ENCODE measurements at regions not wholly inside any gene's neighbourhood (a gene's known extent, or its start where the extent isn't known, plus 50 kb on each side); places are given as distances from the start of the nearest gene placed in this dataset.

DNA sequence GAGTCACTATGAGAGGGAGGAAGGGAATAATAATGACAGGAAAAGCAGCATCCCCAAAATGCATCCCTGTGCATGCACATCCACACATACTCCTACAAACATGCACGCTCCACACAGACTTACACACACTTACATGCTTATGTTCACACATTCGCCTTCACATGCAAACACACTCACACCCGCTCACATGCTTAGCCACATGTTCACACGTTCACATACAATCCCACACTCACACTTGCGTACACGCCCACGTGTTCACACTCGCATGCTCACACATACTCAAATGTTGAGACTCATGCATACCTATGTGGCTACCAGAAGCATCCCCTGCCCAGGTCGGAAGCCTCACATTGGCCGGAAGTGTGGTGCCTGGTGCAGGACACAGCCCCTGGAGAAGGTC is 372.1 kb downstream of the MN1 start:
- no peak for TF ChIP-seq FOXP2 (optimal IDR thresholded peaks at IDR 0.05; ENCODE audit: borderline replicate concordance, extremely low read depth, extremely low read length, insufficient read depth)
- no peak for TF ChIP-seq SIN3A (IDR thresholded peaks at IDR 0.05; ENCODE audit: borderline replicate concordance, insufficient read depth, low read length)
- TF ChIP-seq TAF1 (IDR thresholded peaks at IDR 0.05; ENCODE audit: borderline replicate concordance, insufficient read depth, low read length) = no peak
- TF ChIP-seq, protein P1, sequence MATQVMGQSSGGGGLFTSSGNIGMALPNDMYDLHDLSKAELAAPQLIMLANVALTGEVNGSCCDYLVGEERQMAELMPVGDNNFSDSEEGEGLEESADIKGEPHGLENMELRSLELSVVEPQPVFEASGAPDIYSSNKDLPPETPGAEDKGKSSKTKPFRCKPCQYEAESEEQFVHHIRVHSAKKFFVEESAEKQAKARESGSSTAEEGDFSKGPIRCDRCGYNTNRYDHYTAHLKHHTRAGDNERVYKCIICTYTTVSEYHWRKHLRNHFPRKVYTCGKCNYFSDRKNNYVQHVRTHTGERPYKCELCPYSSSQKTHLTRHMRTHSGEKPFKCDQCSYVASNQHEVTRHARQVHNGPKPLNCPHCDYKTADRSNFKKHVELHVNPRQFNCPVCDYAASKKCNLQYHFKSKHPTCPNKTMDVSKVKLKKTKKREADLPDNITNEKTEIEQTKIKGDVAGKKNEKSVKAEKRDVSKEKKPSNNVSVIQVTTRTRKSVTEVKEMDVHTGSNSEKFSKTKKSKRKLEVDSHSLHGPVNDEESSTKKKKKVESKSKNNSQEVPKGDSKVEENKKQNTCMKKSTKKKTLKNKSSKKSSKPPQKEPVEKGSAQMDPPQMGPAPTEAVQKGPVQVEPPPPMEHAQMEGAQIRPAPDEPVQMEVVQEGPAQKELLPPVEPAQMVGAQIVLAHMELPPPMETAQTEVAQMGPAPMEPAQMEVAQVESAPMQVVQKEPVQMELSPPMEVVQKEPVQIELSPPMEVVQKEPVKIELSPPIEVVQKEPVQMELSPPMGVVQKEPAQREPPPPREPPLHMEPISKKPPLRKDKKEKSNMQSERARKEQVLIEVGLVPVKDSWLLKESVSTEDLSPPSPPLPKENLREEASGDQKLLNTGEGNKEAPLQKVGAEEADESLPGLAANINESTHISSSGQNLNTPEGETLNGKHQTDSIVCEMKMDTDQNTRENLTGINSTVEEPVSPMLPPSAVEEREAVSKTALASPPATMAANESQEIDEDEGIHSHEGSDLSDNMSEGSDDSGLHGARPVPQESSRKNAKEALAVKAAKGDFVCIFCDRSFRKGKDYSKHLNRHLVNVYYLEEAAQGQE (IDR thresholded peaks at IDR 0.05; ENCODE audit: insufficient read depth in 1 of 2, low read depth in 2 of 2, low read length in 2 of 2) = no peak
- TF ChIP-seq POLR2AphosphoS5 (IDR thresholded peaks at IDR 0.05; ENCODE audit: low read depth, low read length) = no peak

DNA sequence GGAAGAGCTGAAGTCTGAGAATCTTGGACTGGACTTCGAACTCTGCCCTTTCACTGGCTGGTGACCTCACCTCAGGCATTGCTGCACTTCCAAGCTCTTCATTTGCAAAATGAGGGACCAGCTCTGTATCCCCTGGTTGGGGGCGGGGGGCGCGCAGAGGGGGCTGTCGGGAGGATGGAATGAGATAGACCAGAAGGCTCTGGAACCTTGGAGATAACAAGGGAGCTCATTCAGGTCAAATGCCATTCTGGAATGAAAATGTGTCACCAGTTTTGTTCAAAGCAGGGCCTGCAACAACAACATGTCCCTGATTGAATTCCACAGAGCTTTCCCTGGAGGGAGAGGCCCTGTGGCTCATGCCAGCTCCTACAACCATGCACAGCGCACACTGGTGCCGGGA is 370.5 kb downstream of the MN1 start:
- TF ChIP-seq, protein P1 (IDR thresholded peaks at IDR 0.05; ENCODE audit: insufficient read depth in 1 of 2, low read depth in 2 of 2, low read length in 2 of 2) = no peak
- TF ChIP-seq SIN3A (IDR thresholded peaks at IDR 0.05; ENCODE audit: borderline replicate concordance, insufficient read depth, low read length) (no peak), POLR2AphosphoS5 (IDR thresholded peaks at IDR 0.05; ENCODE audit: low read depth, low read length) (no peak), FOXP2 (optimal IDR thresholded peaks at IDR 0.05; ENCODE audit: borderline replicate concordance, extremely low read depth, extremely low read length, insufficient read depth) (no peak), TAF1 (IDR thresholded peaks at IDR 0.05; ENCODE audit: borderline replicate concordance, insufficient read depth, low read length) (no peak)

DNA sequence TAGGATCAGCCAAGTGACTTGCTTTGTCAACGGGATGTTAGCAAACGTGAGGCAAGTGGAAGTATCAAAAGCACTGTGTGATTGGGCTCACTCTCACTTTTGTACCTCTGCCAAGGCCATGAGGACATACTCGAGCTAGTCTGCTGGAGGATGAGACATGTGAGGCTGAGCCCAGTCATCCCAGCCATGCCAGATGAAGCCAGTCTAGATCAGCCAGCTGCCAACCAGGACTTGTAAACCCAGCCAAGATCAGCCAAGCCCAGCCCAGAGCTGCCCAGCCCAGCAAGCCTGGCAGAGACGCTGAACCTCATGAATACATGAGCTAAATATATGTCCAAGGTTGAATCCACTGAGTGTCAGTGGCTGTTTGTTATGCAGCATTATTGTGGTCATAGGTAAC is 369.7 kb downstream of the MN1 start:
- TF ChIP-seq POLR2AphosphoS5 (IDR thresholded peaks at IDR 0.05; ENCODE audit: low read depth, low read length) = no peak
- TF ChIP-seq, protein P1 (IDR thresholded peaks at IDR 0.05; ENCODE audit: insufficient read depth in 1 of 2, low read depth in 2 of 2, low read length in 2 of 2) = no peak
- no peak for TF ChIP-seq TAF1 (IDR thresholded peaks at IDR 0.05; ENCODE audit: borderline replicate concordance, insufficient read depth, low read length)
- no peak for TF ChIP-seq SIN3A (IDR thresholded peaks at IDR 0.05; ENCODE audit: borderline replicate concordance, insufficient read depth, low read length)
- no peak for TF ChIP-seq FOXP2 (optimal IDR thresholded peaks at IDR 0.05; ENCODE audit: borderline replicate concordance, extremely low read depth, extremely low read length, insufficient read depth)

DNA sequence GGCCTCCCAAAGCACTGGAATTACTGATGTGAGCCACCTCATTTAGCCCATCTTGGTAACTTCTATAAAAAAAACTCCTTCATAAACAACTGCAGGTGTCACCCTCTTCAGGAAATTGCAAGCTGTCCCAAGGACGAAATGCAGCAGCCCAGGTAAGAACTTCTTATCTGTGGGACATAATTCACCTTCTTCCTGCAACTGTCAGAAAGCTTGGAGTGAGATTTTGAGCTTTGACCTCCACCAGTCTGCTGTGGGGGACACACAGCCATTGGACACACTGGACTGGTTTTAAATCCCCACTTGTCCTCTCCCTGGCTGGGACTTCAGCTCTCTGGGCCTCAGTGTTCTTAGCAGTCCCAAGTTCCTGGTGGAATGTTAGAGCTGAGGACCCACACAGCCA is 368.5 kb downstream of the MN1 start:
- TF ChIP-seq FOXP2 (optimal IDR thresholded peaks at IDR 0.05; ENCODE audit: borderline replicate concordance, extremely low read depth, extremely low read length, insufficient read depth) (no peak), TAF1 (IDR thresholded peaks at IDR 0.05; ENCODE audit: borderline replicate concordance, insufficient read depth, low read length) (no peak), POLR2AphosphoS5 (IDR thresholded peaks at IDR 0.05; ENCODE audit: low read depth, low read length) (no peak), SIN3A (IDR thresholded peaks at IDR 0.05; ENCODE audit: borderline replicate concordance, insufficient read depth, low read length) (no peak)
- TF ChIP-seq, protein P1 (IDR thresholded peaks at IDR 0.05; ENCODE audit: insufficient read depth in 1 of 2, low read depth in 2 of 2, low read length in 2 of 2) = no peak

Data from PFSK-1 (cell line).